Large intestine (tissue), 3 donors: ENCODE measurements at regions not wholly inside any gene's neighbourhood (a gene's known extent, or its start where the extent isn't known, plus 50 kb on each side); places are given as distances from the start of the nearest gene placed in this dataset.
"Not testable (repeated sequence)": the region's sequence is repeated elsewhere in the genome, so short reads cannot be mapped to it uniquely, and the experiment has no call there.

Experiments used
- DNase-seq, 2 donors: peaks; one replicate each; pipeline versions ENCODE4 v3.0.0 to v3.0.0-alpha.2; 2013
- H3K27ac ChIP-seq: one replicate; pipeline ENCODE4 v1.5.1; 2013; ENCODE audit warnings: low read length
- H3K27me3 ChIP-seq: 2 replicates; pipeline ENCODE4 v1.6.1; 2013; ENCODE audit warnings: low read length; ENCODE audit not compliant: control insufficient read depth, insufficient read depth
- H3K36me3 ChIP-seq: 2 replicates; pipeline ENCODE4 v1.6.1; 2013; ENCODE audit warnings: low read length; ENCODE audit not compliant: control insufficient read depth, insufficient read depth
- H3K4me1 ChIP-seq: one replicate; pipeline ENCODE4 v1.6.1; 2013; ENCODE audit warnings: low read length; ENCODE audit not compliant: control insufficient read depth, insufficient read depth
- H3K4me3 ChIP-seq: one replicate; pipeline ENCODE4 v1.5.1; 2013; ENCODE audit warnings: low read length
- H3K9me3 ChIP-seq: one replicate; pipeline ENCODE4 v1.6.1; 2013; ENCODE audit warnings: mild to moderate bottlenecking, low read depth, low read length, moderate library complexity; ENCODE audit not compliant: control insufficient read depth
- WGBS: methylation state at CpG from one replicate; pipeline ENCODE4 v1.1.5; 2013; ENCODE audit warnings: low lambda C conversion rate; ENCODE audit not compliant: insufficient coverage; 5-methylcytosine and 5-hydroxymethylcytosine counted together

DNA sequence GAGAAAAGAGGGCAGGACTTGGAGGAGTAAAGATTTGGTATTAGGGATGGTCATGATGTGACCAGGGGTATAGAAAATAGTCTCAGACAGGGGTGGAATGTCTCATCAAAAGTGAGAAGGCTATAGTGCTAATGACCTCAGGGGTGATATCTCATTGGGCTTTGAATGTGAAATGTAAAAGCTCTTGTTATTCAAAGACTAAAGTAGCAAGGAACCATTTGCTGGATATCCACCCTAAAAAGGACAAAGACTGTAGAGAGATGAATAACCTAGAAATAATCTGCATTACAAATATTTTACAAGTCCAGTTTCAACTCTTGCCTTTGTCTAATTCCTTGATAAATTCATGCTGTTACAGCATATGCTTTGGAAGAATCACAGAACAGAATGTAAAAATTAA, 224.4 kb downstream of the ICOS start:
- Histone ChIP-seq H3K36me3 (no peaks in the 10 kb centered on the region), H3K9me3 (no peaks in the 10 kb centered on the region), H3K27ac (no peak overlapping the region), H3K4me1 (no peaks in the 10 kb centered on the region), H3K4me3 (no peak overlapping the region), H3K27me3 (no peaks in the 10 kb centered on the region)
- no peak for DNase-seq

DNA sequence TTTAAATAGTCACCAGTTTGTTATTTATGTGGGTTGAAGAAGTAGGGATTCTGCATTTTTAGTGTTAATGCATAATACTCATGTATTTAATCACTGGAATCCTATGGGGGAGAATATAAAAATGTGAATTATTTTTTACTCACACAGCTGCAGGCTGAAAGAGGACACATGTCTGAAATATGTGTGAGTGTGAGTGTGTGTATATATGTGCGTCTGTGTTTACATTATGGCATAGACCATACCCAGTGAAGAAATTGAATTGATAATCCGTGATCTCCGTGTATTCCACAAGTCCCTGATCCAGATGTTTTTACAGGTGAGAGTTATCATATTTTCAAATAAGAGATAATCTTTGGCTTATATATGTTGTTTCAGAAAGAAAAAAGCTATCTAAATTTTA, 225.3 kb downstream of the ICOS start:
- no peak for DNase-seq
- H3K36me3 ChIP-seq = no peaks in the 10 kb centered on the region
- no peak overlapping the region for H3K4me3 ChIP-seq
- 85% methylated on average over 3 of the region's 3 CpGs for WGBS
- no peaks in the 10 kb centered on the region for H3K9me3 ChIP-seq
- H3K27me3 ChIP-seq = no peaks in the 10 kb centered on the region
- no peaks in the 10 kb centered on the region for H3K4me1 ChIP-seq
- H3K27ac ChIP-seq = no peak overlapping the region

DNA sequence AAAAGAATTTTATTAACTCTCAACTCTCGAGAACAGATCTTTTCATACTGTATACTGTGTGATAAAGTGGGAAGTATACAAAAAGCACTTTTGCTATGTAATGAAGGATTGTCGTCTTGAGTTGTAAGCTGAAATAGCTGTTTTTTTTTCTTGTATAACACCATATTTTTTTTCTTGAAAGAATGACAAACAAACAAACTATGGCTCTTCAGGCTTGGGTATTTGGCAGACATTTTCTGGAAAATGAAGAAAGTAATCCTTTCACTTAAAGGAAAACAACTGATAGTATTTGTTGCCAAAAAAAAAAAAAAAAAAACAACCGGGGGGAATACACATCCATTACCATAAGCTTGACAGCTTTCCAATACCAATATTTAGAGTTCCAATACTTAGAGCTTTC, 230.4 kb downstream of the ICOS start:
- H3K27ac ChIP-seq = no peak overlapping the region
- no peaks in the 10 kb centered on the region for H3K4me1 ChIP-seq
- H3K27me3 ChIP-seq = peaks cover 2% of the 10 kb centered on the region
- H3K36me3 ChIP-seq = no peaks in the 10 kb centered on the region
- H3K4me3 ChIP-seq = no peak overlapping the region
- no peaks in the 10 kb centered on the region for H3K9me3 ChIP-seq
- DNase-seq = no peak
- 92% methylated on average over 2 of the region's 3 CpGs for whole genome bisulfite sequencing

DNA sequence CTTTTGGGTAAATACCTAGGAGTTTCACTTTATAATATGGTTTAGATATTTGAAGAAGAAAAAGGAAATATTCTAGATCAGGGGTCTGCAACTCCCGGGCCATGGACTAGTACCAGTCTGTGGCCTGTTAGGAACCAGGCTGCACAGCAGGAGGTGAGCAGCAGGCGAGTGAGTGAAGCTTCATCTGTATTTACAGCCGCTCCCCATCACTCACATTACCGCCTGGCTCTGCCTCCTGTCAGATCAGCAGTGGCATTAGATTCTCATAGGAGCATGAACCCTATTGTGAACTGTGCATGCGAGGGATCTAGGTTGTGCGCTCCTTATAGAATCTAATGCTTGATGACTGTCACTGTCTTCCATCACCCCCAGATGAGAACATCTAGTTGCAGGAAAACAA, 231.1 kb downstream of the ICOS start:
- not testable (repeated sequence) for H3K27me3 ChIP-seq, DNase-seq, H3K27ac ChIP-seq, H3K36me3 ChIP-seq, H3K4me3 ChIP-seq, H3K4me1 ChIP-seq, H3K9me3 ChIP-seq
- WGBS = 100% methylated on average over 1 of the region's 6 CpGs

DNA sequence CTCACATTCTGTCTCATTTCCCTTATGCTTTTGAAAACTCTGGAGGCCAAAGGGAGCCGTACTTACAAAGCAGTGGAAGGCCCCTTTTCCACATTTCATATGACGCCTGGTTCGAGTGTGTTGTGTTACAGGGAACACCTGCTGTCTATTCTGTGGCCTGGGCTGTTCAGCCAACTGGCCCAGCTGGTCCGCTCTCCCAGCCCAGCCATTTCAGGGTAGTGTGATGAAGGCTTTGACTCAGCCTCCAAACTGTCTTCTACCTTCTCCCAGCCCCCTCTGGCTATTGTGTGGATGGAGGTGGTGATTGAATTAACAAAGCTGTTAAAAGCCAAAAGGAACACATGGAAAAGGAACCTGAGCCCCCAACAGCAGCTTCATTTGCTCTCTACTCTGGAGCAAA, 233.8 kb downstream of the ICOS start:
- Histone ChIP-seq H3K27ac (no peak overlapping the region), H3K9me3 (no peaks in the 10 kb centered on the region), H3K4me3 (no peak overlapping the region), H3K4me1 (no peaks in the 10 kb centered on the region), H3K36me3 (no peaks in the 10 kb centered on the region), H3K27me3 (peaks cover 8% of the 10 kb centered on the region)
- WGBS = no CpG with 5 or more reads among the region's 4 CpGs
- DNase-seq = no peak

GRCh38 chr2:204171432-204172144, 235.0 kb downstream of the ICOS start:
- no peaks in the 10 kb centered on the region for H3K36me3 ChIP-seq
- H3K27ac ChIP-seq = no peak overlapping the region
- no peaks in the 10 kb centered on the region for H3K9me3 ChIP-seq
- peaks cover 8% of the 10 kb centered on the region for H3K27me3 ChIP-seq
- DNase-seq = no peak
- no peak overlapping the region for H3K4me3 ChIP-seq
- WGBS = 100% methylated on average over 4 of the region's 6 CpGs
- no peaks in the 10 kb centered on the region for H3K4me1 ChIP-seq

DNA sequence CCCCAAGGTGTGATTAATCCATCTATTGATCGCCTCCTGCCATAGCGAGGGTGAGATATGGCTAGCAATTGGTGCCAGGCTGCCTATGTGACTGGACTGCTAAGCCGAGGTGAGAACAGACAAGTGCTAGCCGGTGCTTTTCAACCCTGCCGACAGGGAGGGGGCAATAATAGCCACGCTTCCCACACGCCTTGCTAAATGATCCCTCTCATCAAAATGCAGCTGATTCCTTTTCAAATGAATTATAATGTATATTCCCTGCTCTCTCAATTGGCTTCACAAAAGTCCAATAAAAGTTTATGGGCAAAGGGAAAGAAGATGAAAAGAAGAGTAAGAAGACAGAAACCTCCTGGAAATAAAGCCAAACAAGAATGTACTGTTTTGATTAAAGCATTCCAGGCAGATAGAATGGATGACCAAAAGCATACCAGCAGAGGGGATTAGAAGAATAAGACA, 235.6 kb downstream of the ICOS start:
- Histone ChIP-seq H3K4me1 (no peaks in the 10 kb centered on the region), H3K27me3 (peaks cover 8% of the 10 kb centered on the region), H3K4me3 (no peak overlapping the region), H3K9me3 (no peaks in the 10 kb centered on the region), H3K36me3 (no peaks in the 10 kb centered on the region), H3K27ac (no peak overlapping the region)
- WGBS = no CpG with 5 or more reads among the region's 7 CpGs
- no peak for DNase-seq

- no peak for DNase-seq
- Histone ChIP-seq H3K4me3 (no peak overlapping the region), H3K27me3 (peaks cover 8% of the 10 kb centered on the region), H3K27ac (no peak overlapping the region), H3K36me3 (no peaks in the 10 kb centered on the region), H3K4me1 (no peaks in the 10 kb centered on the region), H3K9me3 (no peaks in the 10 kb centered on the region)
- WGBS = 0% methylated on average over 1 of the region's 2 CpGs
These were observed 237.5 kb downstream of the ICOS start for GRCh38 chr2:204174034-204174433.

- 100% methylated on average over 1 of the region's 4 CpGs for WGBS
These were observed 239.1 kb downstream of the ICOS start for GRCh38 chr2:204175552-204176271.

GRCh38 chr2:204176306-204176705, 239.7 kb downstream of the ICOS start:
- no peaks in the 10 kb centered on the region for H3K9me3 ChIP-seq
- no peaks in the 10 kb centered on the region for H3K36me3 ChIP-seq
- 100% methylated on average over 1 of the region's 1 CpG for WGBS
- H3K27me3 ChIP-seq = peaks cover 8% of the 10 kb centered on the region
- H3K27ac ChIP-seq = no peak overlapping the region
- no peaks in the 10 kb centered on the region for H3K4me1 ChIP-seq
- no peak for DNase-seq
- H3K4me3 ChIP-seq = no peak overlapping the region

More at GRCh38 chr2:204175552-204176271, 239.1 kb downstream of the ICOS start:
- H3K27me3 ChIP-seq = peaks cover 8% of the 10 kb centered on the region
- H3K4me1 ChIP-seq = no peaks in the 10 kb centered on the region
- H3K4me3 ChIP-seq = no peak overlapping the region
- DNase-seq = no peak
- H3K9me3 ChIP-seq = no peaks in the 10 kb centered on the region
- no peaks in the 10 kb centered on the region for H3K36me3 ChIP-seq
- no peak overlapping the region for H3K27ac ChIP-seq
